Activated CD8-positive, alpha-beta memory T cell treated with anti-CD3 and anti-CD28 coated beads for 36 hours (primary cell): ENCODE measurements at regions not wholly inside any gene's neighbourhood (a gene's known extent, or its start where the extent isn't known, plus 50 kb on each side); places are given as distances from the start of the nearest gene placed in this dataset.

ENCODE experiments used
- CTCF ChIA-PET: fragments of 350-600 bp; sonication (Branson Sonifier 250); formaldehyde crosslinking; loops from one replicate; lab custom pipeline; 2021; ENCODE audit warnings: antibody characterized with exemption; lab: Charles Lee
- POLR2A ChIA-PET: fragments of 350-600 bp; sonication (Branson Sonifier 250); formaldehyde crosslinking; loops from one replicate; lab custom pipeline; 2021; ENCODE audit warnings: antibody characterized with exemption; lab: Charles Lee

DNA sequence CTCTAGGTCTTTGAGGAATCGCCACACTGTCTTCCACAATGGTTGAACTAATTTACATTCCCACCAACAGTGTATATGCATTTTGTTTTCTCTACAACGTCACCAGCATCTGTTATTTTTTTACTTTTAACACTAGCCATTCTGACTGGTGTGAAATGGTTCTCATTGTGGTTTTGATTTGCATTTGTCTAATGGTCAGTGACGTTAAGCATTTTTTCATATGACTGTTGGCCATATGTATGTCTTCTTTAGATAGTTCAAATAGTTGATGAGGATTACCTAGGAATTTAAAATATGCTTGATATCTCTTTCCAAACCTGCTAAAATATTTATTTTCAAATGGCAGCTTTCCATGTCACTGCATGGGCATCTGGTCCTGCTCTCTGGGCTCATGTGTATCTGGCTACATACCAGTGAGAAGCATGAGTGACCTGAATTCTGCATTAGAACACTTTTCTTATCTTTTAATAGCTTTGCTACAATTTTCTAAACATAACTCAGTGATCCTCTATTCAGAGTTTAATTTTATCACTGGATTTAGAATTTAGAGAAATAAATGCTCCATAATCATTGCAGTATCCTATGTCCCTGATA lies 95.8 kb upstream of the ADAMTS16 start:
- POLR2A ChIA-PET: no interaction called here
- CTCF ChIA-PET: no interaction called here

DNA sequence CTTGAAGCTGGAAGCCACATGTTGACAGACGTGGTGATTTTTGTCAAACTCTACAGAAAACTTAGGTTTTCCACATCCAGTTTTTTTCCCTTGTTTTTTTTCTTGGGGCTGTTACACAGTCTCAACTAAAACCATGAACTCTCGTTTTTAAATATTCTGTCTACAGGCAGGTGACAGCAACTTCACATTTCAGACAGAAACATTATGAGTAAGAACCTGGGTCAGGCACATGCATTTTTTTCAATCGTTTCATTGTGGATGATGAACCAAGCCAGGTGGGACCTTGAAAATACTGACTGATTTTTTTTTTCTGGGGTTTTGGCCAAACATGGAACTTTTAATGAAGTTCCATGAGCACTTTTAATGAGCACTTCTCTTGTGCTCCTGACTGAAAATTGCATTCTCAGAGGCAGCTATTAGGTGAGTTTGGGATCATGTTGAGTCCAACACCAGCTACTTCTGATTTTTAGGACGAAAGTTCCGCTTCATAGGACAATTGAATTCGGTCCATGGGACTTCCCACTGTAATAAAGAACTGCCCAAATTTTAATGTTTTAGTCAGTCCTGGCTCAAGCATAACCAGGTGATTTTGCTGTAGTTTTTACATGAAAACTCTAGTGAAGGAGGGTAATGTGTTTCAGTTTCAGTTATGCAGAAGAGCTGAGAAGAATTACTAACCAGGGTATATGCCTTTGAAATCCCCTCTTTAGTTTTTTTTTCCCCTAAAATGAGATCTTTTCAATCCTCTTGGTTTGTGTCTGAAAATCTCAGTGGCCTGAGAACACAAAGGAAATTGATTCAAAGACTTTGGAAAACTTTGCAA lies 93.2 kb upstream of the ADAMTS16 start:
- ChIA-PET CTCF (interaction anchor here (0.6 kb wide), 1 partner anchor 126 kb away, joined by 3 read pairs; no protein-coding TSS in a partner anchor), POLR2A (no interaction called here)

DNA sequence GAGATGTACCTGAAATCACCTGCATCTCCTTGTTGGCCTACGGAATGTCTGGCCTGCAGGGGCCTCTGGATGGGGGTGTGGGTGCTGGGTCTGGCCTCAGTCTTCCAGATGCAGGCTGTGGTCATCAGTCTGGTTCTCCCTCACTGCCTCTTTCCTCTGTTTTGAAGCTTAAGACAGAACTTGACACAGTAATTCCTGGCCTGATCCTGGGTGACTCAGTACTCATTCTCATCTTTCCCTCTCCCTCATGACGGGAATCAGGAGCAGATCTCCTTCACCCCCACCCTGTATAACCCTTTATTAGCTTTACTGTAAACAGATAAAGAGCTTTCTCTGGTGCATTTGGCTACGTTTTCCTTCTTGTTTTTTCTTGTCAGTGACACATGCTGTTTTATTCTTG lies 89.3 kb upstream of the ADAMTS16 start:
- POLR2A ChIA-PET: no interaction called here
- CTCF ChIA-PET: no interaction called here

DNA sequence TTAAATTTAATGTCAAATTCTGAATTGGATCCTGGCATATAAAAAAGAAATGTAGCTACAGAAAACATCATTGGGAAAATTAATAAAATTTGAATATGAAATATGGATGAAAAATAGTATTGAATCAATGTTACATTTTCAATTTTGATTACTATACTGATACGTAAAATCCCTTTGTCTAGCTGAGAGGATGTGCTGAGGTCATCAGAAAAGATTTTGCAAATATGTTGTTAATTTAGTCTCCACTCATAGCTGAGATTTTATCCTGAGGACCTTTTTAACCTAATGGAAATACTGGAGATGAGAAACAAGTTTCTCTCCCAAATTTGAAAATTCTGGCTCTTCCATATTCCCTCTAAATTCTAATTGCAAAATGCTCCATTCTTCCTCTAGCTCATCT lies 84.4 kb upstream of the ADAMTS16 start:
- CTCF ChIA-PET: no interaction called here
- POLR2A ChIA-PET: no interaction called here

DNA sequence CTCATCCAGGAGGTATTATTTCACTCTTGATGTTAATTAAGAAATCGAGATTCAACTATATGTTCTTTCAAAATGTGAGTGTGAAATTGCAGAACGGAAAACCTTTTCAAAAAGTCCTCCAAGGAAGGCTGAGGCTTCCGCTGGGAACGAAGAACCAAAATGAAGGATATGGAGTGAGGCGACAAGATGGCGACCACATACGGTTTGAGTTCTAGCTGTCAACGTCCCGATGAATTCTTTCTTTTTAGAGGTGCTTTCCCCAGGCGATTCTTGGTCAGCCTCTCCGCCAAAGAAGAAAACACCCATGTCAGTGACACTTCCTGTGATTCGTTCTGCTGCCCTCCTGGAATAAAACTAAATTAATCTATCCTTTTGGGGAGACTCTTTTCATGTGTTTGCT lies 78.3 kb upstream of the ADAMTS16 start:
- ChIA-PET POLR2A (no interaction called here), CTCF (no interaction called here)

DNA sequence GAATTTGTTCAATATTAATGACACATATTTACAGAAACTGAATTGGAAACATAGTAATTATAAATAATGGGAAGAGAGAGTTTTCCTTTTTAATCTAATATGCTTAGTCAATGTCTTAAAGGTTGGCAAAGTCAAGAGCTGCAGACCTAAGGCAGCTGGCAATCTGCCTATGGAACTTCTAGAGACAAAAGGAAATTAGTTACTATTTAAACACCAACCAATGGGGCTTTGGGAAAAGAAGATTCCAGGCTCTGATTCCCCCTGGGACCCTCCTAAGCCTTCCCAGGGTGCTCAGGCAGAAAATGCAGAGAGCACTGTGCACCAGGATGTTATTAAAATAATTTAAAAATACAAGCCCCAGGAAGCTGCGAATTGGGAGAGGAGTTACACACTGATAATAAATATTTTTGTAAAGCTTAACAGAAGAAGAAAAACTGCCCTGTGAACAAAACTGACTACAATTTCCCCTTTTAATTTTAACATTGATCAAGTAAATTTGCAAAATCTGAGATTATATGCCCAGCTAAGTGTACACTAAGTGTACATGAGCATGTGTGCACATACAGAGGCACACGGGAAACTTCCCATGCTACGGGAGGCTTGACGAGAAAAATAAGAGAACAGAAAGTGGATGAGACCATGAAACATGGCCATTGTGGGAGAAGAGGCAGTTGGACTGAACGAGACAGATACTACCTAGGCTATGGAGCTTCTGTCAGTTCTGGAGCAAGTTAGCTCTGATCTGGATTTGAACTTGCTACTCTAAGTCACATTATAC lies 77.4 kb upstream of the ADAMTS16 start:
- POLR2A ChIA-PET: no interaction called here
- CTCF ChIA-PET: no interaction called here

DNA sequence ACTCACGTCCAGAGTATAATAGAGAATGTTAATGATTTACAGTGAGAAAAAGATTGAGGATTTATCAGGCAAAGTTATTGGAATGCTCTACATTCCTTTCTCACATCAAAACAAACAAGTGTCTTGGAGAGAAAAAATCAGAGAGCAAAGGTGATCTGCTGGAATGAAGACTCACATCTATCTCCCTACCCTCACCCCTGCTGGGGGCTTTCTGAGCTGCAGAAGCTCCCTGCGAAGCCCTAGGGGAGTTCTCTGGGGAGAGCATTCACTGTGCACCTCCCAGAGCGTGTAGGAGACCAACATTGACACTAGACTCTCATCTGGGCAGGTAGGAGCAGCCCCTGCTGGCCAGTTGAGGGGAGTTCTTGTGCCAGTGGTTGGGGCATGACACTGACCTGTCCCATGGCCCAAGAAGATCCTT lies 76.6 kb upstream of the ADAMTS16 start:
- ChIA-PET POLR2A (no interaction called here), CTCF (no interaction called here)

DNA sequence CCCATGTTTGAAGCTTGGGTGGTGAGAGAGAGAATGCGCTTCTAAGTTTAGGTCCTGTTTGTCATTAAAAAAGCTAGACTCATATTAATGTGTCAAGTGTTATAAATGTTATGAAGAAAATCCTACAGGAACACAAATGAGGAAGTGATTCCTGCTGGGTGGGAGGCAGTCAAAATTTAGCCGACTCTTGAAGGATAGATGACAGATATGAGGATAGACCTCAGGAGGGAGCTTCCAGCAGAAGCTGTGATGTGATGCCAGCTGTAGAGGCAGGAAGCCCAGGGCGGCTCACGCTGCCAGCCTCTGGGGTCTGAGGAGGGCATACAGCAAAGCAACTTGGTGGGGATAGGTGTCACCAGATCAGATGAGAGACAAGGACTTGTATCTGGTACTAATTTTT lies 74.7 kb upstream of the ADAMTS16 start:
- ChIA-PET CTCF (no interaction called here), POLR2A (no interaction called here)

DNA sequence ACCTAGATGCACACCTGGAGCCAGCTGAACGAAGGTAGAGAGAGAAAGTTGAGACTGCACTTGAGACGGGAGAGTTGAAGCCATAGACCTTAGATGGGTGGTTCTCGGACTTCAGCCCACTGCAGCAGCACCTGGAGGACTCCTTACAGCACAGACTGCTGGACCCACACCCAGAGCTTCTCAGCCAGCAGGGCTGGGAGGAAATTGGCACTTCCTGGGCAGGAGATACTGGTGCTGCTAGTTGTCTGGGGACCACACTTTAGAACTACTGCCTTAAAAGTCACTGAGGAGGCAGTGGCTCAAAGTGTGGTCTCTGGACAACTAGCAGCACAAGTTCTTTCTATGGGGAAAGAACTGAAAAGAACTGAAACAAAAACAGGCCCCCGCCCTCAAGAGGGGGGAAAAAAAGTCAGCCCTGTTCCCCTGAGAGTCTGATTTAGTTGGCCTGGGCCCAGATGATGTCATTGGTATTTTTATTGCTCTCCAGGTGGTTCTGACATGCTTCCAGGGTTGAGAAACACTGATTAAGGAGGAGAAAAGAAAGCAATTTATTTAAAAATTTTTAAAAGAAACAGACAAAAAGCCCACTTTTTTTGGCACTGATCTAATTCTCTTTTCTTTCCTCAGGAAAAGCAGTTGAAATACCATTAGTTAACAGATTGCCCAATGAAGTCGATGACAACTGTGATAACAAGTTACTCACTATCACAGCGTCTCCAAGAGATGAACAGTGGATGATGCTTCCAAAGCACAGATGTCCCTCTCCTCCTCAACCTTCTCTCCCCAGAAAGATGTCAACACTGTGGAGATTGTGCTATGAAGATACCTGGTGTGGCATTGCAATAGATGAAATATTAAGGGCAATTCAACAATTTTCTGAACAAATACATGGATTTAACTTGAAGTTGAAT lies 73.6 kb upstream of the ADAMTS16 start:
- ChIA-PET POLR2A (no interaction called here), CTCF (no interaction called here)

DNA sequence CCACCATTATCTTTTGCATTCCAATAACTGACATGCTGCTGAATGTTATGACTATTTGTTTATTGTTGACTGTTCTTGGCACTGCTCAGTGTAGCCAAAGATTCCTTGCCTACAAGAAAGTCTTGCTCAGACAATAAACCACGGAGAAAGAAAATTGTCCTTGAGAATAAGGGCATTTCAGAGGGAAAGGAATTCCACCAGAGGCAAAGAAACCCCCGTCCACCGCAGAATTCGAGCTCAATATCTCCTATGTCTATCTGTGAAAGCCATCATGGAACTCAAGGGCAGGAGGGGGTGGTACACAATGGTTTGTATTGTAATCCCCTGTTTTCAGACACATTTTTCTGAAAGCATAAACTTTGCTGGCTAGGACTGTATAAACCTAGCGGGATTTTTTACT lies 70.3 kb upstream of the ADAMTS16 start:
- POLR2A ChIA-PET: no interaction called here
- CTCF ChIA-PET: no interaction called here

DNA sequence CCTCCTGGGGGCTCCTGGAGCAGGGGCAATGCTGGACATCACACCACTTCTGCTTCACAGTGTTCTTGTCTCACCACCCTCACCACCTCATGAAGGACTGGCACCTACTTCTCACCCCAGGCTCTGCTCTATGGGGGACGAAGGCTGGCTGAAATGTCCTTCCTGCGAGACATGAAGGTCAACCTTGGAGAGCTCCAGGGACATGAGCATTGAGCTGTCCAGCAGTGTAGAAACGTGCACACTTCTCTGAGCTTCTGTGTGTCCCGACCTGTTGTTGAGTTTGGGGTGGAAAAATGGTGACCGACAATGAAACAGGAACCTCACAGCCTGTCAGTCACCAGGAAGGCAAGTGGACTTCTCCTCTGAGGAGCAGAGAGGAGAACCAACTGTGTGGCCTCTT lies 68.6 kb upstream of the ADAMTS16 start:
- CTCF ChIA-PET: no interaction called here
- POLR2A ChIA-PET: no interaction called here

DNA sequence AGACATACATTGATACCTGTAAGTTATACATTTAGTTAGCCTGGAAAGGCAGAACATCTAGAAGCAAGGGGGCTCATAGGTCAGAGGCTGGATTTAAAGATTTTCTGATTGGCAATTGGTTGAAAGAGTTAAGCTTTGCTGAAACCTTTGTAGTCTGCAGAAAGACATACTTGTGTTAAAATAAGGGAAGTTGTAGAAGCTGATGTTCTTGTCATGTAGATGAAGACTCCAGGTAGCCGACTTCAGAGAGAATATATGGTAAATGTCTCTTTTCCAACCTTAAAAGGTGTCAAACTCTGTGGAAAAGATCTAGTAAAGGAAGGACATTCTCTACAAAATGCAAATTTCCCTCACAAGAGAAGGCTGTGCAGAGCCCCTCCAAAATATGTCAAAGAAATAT lies 62.9 kb upstream of the ADAMTS16 start:
- ChIA-PET POLR2A (no interaction called here), CTCF (no interaction called here)

DNA sequence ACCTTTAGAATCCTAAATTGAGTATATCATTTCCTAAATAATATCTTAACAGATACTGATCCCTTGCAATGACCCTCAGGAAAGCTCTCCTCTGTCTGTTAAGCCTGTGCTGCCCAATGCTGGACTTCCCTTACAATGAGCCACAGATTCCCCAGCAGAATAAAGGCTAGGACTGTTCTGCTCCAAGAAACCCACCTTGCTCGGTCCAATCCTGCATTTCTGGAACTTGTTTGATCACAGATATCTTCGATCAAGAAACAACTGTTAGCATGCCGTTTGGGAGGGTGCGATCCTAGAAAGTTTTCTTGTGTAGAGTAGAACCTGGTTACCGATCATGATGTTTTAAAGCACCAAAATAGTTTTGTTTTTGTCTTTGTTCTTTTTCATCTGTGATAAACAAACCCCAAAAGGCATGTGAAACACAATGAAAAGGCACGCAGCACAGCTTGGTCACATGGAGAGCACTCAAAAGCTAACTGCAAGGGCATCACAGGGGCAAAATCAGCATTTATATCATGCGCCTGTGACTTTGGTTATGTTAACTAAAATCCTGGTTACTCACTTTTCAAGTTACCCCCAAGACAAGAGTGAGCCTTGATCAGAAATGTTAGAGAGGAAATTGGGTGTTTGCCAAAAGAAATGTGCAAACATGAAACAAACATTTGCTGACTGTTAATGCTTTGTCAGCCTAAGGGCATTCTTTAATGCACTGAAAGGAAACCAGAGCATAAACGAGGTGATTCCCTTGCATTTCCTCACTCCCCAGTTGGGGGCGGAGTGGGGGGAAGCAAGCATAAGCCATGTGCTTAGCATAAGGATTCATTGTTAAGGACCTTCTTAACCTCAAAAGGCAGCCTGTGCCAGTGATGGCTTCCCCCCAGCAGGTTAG lies 61.9 kb upstream of the ADAMTS16 start:
- CTCF ChIA-PET: no interaction called here

DNA sequence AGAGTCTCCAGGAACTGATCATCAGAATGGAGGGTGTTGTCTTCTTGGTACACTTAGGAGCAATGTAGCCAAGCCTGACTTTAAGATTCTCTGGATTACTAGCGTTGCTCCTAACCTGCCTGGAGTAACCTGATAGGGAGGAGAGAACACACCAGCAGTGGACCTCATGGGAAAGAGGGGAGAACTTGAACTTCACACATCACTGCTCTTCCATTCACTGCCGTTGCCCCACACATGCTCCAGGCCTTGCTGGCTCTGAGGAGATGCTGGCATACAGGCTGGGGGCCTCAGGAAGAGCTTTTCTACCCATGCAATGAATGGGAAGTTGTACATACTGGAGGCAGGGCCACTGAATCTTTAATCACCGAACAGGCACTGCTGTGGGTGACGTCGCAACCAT lies 60.3 kb upstream of the ADAMTS16 start:
- ChIA-PET POLR2A (no interaction called here), CTCF (no interaction called here)

More for the DNA sequence above, 61.9 kb upstream of the ADAMTS16 start:
- POLR2A ChIA-PET: no interaction called here

DNA sequence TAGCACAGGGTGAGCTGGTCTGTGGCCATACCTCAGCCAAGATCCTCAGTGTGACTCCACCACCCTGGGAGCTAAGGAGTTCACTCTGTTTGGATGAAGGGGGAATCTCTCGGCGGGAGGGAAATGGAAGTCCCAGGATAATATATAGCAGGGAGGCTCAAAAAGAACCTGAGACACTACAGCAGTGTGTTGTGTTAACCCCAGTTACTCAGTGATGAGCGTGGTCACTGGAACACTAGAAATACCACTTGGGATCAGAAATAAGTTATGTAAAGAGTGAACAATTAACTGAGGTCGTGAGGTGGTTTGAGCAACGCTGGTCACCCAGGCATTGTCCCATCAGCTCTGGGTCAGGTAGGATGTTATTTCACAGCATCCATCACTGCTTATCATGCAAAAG lies 59.3 kb upstream of the ADAMTS16 start:
- ChIA-PET POLR2A (no interaction called here), CTCF (no interaction called here)

DNA sequence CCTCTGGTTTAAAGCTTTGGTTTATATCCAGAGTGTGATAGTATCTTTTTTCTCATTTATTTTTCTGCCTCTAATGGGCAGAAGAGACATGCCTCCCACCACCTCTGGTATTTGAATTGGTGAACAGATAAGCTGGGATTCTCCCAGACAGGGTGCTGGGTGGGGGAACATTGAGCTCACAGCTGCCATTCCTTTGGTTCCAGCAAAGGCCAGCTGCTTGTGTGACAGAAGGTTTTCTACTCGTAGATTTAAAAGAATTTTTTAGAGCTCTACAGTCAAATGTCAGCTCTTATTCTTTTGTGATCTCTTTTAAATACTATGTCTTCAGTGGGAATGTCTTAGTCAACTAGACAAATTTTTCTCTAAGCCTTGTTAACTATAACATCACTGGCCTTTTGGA lies 54.7 kb upstream of the ADAMTS16 start:
- POLR2A ChIA-PET: interaction anchor here (0.6 kb wide), 1 partner anchor 165 kb away, joined by 3 read pairs; no protein-coding TSS in a partner anchor

DNA sequence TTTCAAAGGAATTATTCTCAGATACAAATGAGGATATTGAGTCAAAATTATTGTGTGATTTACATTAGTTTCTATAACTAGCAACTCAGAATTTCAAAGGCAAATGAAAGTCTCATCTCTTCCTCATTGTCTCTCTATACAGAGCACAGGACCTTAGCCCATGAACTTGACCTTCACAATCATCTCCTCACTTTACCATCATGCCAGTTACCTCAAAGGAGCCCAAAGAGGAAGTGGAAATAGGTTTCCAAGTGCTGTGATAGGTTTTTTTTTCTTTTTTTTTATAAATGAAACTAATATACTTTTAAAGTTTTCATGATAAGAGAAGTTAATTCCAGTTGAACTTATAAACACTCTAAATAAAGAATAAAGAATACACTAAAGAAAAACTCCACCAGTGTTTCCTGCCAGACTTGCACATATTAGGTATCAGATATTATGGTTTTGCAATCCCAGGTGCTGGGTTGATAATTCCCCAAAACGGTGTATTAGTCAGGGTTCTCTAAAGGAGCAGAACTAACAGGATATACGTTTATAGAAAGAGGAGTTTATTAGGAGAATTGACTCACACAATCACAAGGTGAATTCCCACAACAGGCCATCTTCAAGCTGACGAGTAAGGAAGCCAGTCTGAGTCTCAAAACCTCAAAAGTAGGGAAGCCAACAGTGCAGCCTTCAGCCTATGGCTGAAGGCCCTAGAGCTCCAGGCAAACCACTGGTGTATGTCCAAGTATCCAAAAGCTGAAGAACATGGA lies 50.1 kb upstream of the ADAMTS16 start:
- ChIA-PET CTCF (no interaction called here), POLR2A (no interaction called here)

More for the DNA sequence above, 54.7 kb upstream of the ADAMTS16 start:
- CTCF ChIA-PET: no interaction called here
